ENCODE measurements at regions not wholly inside any gene's neighbourhood (a gene's known extent, or its start where the extent isn't known, plus 50 kb on each side); places are given as distances from the start of the nearest gene placed in this dataset.

DNA sequence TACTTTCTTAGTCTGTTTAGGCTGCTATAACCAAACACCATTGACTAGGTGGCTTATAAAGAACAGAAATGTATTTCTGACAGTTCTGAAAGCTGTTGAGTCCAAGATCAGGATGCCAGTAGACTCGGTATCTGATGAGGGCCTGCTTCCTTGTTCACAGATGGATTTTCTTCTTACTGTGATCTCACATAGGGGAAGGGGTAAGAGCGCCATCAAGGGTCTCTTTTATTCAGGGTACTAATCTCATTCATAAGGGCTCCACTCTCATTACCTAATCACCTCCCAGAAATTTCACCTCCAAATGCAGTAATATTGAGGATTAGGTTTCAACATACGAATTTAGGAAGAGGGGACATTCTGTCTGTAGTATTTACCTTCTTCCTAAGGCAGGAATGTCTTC, 384.0 kb upstream of the DMAC1 start:
- Mint-ChIP-seq H3K4me1 (ENCODE audit: low read depth) (peaks cover 1% of the 10 kb centered on the region), H3K9me3 (ENCODE audit: low read depth) (peaks cover 4% of the 10 kb centered on the region), H3K27me3 (no peaks in the 10 kb centered on the region), H3K36me3 (ENCODE audit: insufficient read depth) (no peaks in the 10 kb centered on the region), H3K4me3 (ENCODE audit: low read depth) (no peak overlapping the region), H3K27ac (no peak overlapping the region)
- DNase-seq (ENCODE audit: low spot score, unreplicated experiment) = no peak
- TF ChIP-seq, protein P1, sequence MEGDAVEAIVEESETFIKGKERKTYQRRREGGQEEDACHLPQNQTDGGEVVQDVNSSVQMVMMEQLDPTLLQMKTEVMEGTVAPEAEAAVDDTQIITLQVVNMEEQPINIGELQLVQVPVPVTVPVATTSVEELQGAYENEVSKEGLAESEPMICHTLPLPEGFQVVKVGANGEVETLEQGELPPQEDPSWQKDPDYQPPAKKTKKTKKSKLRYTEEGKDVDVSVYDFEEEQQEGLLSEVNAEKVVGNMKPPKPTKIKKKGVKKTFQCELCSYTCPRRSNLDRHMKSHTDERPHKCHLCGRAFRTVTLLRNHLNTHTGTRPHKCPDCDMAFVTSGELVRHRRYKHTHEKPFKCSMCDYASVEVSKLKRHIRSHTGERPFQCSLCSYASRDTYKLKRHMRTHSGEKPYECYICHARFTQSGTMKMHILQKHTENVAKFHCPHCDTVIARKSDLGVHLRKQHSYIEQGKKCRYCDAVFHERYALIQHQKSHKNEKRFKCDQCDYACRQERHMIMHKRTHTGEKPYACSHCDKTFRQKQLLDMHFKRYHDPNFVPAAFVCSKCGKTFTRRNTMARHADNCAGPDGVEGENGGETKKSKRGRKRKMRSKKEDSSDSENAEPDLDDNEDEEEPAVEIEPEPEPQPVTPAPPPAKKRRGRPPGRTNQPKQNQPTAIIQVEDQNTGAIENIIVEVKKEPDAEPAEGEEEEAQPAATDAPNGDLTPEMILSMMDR (IDR thresholded peaks at IDR 0.05; ENCODE audit: unreplicated experiment) = no peak

- H3K9me3 Mint-ChIP-seq (ENCODE audit: low read depth) = peaks cover 12% of the 10 kb centered on the region
- no peak overlapping the region for H3K4me3 Mint-ChIP-seq (ENCODE audit: low read depth)
- H3K36me3 Mint-ChIP-seq (ENCODE audit: insufficient read depth) = no peaks in the 10 kb centered on the region
- DNase-seq (ENCODE audit: low spot score, unreplicated experiment) = no peak
- H3K4me1 Mint-ChIP-seq (ENCODE audit: low read depth) = peaks cover 6% of the 10 kb centered on the region
- H3K27ac Mint-ChIP-seq = no peak overlapping the region
- TF ChIP-seq, protein P1 (IDR thresholded peaks at IDR 0.05; ENCODE audit: unreplicated experiment) = no peak
- H3K27me3 Mint-ChIP-seq = no peaks in the 10 kb centered on the region
These were observed 379.9 kb upstream of the DMAC1 start for GRCh38 chr9:8179381-8180053.

DNA sequence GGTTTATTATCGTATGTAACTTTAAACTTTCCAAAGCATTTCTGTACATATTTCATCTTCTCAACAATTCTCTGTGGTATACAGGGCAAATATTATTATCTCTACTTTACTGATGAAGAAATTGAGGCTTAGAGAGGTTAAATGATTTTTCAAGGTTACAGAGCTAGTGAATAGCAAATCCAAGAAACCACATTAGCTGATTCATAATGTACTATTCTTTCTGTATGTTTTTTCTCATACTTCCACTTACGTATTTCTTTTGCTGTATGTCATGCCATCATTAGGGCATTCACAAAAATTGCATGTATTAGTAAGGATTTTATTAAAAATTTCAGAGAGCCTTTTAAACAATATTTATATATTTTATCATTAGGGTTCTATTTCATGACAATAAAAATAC, 372.4 kb upstream of the DMAC1 start:
- no peak for DNase-seq (ENCODE audit: low spot score, unreplicated experiment)
- Mint-ChIP-seq H3K27ac (no peak overlapping the region), H3K27me3 (no peaks in the 10 kb centered on the region), H3K4me1 (ENCODE audit: low read depth) (peaks cover 13% of the 10 kb centered on the region), H3K4me3 (ENCODE audit: low read depth) (no peak overlapping the region), H3K9me3 (ENCODE audit: low read depth) (peaks cover 5% of the 10 kb centered on the region), H3K36me3 (ENCODE audit: insufficient read depth) (no peaks in the 10 kb centered on the region)
- TF ChIP-seq, protein P1 (IDR thresholded peaks at IDR 0.05; ENCODE audit: unreplicated experiment) = no peak

GRCh38 chr9:8168916-8169438, 369.4 kb upstream of the DMAC1 start:
- no peak overlapping the region for H3K4me3 Mint-ChIP-seq (ENCODE audit: low read depth)
- H3K9me3 Mint-ChIP-seq (ENCODE audit: low read depth) = no peaks in the 10 kb centered on the region
- peaks cover 13% of the 10 kb centered on the region for H3K4me1 Mint-ChIP-seq (ENCODE audit: low read depth)
- H3K36me3 Mint-ChIP-seq (ENCODE audit: insufficient read depth) = no peaks in the 10 kb centered on the region
- TF ChIP-seq, protein P1 (IDR thresholded peaks at IDR 0.05; ENCODE audit: unreplicated experiment) = no peak
- DNase-seq (ENCODE audit: low spot score, unreplicated experiment) = no peak
- H3K27me3 Mint-ChIP-seq = no peaks in the 10 kb centered on the region
- H3K27ac Mint-ChIP-seq = no peak overlapping the region

DNA sequence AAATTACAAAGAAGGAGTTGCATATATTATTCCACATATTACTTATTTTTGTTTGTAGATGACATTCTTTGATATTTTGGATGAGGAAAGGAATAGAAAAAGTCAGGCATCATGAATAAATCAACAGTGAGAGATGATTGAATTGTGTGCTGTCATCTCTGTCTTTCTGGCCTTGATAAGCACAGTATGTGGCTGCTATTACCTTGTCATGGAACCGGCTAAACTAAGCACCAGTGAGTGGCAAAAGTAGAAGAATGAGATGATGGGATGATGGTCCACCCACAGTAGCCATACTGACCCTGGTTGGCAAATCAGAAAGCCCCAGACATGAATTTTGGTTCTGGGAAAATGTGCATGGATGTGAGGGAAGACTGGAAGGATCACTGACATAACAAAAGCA, 361.2 kb upstream of the DMAC1 start:
- DNase-seq (ENCODE audit: low spot score, unreplicated experiment) = no peak
- Mint-ChIP-seq H3K4me1 (ENCODE audit: low read depth) (peaks cover 16% of the 10 kb centered on the region), H3K36me3 (ENCODE audit: insufficient read depth) (no peaks in the 10 kb centered on the region), H3K27ac (no peak overlapping the region), H3K9me3 (ENCODE audit: low read depth) (peaks cover 4% of the 10 kb centered on the region), H3K27me3 (no peaks in the 10 kb centered on the region), H3K4me3 (ENCODE audit: low read depth) (no peak overlapping the region)
- TF ChIP-seq, protein P1 (IDR thresholded peaks at IDR 0.05; ENCODE audit: unreplicated experiment) = no peak

Measured in progenitor cell of endocrine pancreas (in vitro differentiated cells).